ENCODE measurements at regions not wholly inside any gene's neighbourhood (a gene's known extent, or its start where the extent isn't known, plus 50 kb on each side); places are given as distances from the start of the nearest gene placed in this dataset.

DNA sequence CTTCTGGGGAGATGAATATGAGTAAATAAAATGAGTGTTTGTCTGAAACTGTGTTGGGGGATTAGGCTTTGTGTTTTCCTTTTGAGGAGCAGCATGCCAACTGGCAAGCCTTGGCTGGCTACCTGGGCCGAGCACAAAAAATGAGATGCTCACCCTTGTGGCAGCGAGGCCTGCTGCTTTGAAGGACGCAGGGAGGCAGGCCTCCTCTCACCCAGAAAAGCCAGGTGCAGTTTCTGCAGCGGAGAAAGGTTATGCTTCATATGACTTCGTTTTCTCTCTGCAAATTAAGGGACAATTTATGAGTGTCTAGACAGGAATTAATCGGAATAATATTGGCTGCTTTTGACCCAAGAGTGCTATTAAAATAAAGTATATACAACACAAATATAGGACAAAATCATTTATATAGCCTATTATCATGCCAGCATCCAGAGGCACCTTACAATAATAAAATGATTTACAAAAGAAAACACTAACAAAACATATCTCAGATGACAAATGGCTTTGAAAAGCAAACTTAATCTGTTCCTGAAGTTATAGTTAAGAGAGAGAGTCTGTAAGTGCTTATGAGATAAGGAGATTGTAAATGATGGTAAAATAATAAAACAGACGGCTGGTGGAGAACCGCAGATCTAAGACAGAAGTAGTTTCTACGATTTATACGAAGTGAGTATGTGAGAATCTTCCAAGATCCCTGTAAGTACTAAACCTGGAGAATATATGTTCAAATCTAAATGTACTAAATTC lies 682.8 kb upstream of the NR2F2 start:
- H3K27me3 ChIP-seq (ENCODE audit: insufficient read depth, low read length): no peaks in the 10 kb centered on the region
- H3K36me3 ChIP-seq (ENCODE audit: insufficient read depth, low read length): no peaks in the 10 kb centered on the region
- H3K9me3 ChIP-seq (ENCODE audit: low read length): no peaks in the 10 kb centered on the region
- no peak overlapping the region for H3K4me3 ChIP-seq (ENCODE audit: low read length)
- peaks cover 6% of the 10 kb centered on the region for H3K4me1 ChIP-seq (ENCODE audit: insufficient read depth, low read length)
- H2AFZ ChIP-seq (ENCODE audit: low read depth, low read length): no peak overlapping the region

DNA sequence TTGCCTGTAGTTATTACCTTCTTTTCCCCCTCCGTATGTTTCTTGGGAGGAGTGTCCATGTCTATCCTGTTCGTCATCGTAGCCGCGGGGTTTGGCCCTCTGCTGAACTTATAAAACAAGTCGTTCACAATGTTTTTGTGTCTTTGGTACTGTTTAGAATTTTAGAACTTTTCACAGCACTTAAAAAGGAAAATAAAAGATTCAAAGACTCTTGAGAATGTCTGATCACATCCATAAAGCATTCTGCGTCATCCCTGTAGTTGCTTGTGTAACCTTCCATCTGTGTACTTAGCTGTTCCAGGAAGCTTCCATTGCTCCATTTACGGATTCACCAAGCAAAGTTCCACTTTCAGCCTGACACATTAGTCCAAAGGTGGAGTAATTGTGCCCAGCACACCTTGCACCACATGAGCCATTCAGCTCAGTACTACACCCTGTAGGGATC lies 677.1 kb upstream of the NR2F2 start:
- no peak overlapping the region for H2AFZ ChIP-seq (ENCODE audit: low read depth, low read length)
- peaks cover 2% of the 10 kb centered on the region for H3K4me1 ChIP-seq (ENCODE audit: insufficient read depth, low read length)
- H3K27me3 ChIP-seq (ENCODE audit: insufficient read depth, low read length): no peaks in the 10 kb centered on the region
- H3K36me3 ChIP-seq (ENCODE audit: insufficient read depth, low read length): no peaks in the 10 kb centered on the region
- no peaks in the 10 kb centered on the region for H3K9me3 ChIP-seq (ENCODE audit: low read length)
- H3K4me3 ChIP-seq (ENCODE audit: low read length): no peak overlapping the region

DNA sequence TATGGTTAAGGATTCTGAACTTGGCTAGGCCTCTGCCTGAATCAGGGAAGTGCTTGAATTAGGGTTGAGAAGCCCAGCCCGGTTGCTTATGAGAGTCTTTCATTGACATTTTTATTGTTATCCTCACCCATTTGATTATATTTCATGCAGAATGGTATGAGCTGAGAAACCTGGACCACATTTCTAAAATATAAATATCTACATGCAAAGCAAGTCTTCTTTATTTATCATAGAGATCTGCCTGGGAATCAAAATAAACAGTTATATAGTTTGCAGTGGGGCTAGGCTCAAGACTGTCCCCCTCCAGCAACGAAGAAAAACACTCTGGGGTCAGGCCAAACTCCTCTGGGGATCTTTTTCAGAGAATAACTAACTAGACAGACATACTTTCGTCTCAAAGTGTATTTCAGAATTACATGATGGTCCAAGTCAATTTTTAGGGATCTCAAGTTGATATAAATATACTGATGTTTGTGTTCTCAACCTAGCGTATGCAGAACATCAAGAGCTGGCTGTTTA lies 675.4 kb upstream of the NR2F2 start:
- Histone ChIP-seq H2AFZ (ENCODE audit: low read depth, low read length) (no peak overlapping the region), H3K36me3 (ENCODE audit: insufficient read depth, low read length) (no peaks in the 10 kb centered on the region)

DNA sequence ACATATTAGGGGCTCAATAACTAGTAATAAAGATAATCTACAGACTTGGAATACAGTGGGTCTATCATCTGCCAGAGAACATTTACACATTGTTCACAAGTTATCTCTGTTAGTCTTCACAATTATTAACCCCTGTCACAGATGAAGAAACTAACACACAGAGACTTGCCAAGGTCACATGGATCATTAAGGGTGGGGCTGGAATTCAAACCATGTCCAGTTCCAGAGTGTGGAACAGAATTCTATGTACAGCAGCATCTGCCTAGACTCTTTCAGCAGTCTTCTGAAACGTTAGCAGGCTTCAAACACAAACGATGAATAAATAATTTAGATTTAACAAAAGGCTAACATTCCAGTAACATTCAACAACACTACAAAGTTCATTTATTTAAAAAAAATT lies 673.9 kb upstream of the NR2F2 start:
- H3K27me3 ChIP-seq (ENCODE audit: insufficient read depth, low read length): no peaks in the 10 kb centered on the region
- no peaks in the 10 kb centered on the region for H3K36me3 ChIP-seq (ENCODE audit: insufficient read depth, low read length)
- no peak overlapping the region for H2AFZ ChIP-seq (ENCODE audit: low read depth, low read length)
- H3K4me3 ChIP-seq (ENCODE audit: low read length): no peak overlapping the region
- H3K4me1 ChIP-seq (ENCODE audit: insufficient read depth, low read length): no peaks in the 10 kb centered on the region
- H3K9me3 ChIP-seq (ENCODE audit: low read length): no peaks in the 10 kb centered on the region

More for the DNA sequence above, 675.4 kb upstream of the NR2F2 start:
- Histone ChIP-seq H3K4me3 (ENCODE audit: low read length) (no peak overlapping the region), H3K9me3 (ENCODE audit: low read length) (no peaks in the 10 kb centered on the region), H3K27me3 (ENCODE audit: insufficient read depth, low read length) (no peaks in the 10 kb centered on the region), H3K4me1 (ENCODE audit: insufficient read depth, low read length) (no peaks in the 10 kb centered on the region)

DNA sequence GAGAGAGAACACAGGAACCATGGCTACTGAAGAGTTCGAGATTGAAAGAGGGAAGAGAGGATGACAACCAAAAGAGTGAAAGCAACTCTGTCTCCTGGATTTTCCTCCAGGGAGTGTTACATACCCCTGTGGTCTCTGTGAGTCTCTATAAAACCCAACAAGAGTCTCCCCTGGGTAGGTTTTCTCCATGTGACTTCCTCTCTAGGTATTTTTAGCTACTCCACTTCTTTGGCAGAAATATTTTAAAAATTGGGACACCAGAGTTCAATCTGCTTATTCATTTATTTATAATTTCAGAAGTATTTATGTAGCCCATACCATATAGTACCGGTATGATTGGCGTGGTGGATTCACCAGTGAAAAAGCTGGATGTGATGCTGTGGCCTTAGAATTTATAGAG lies 671.7 kb upstream of the NR2F2 start:
- Histone ChIP-seq H2AFZ (ENCODE audit: low read depth, low read length) (no peak overlapping the region), H3K36me3 (ENCODE audit: insufficient read depth, low read length) (no peaks in the 10 kb centered on the region), H3K27me3 (ENCODE audit: insufficient read depth, low read length) (no peaks in the 10 kb centered on the region), H3K9me3 (ENCODE audit: low read length) (no peaks in the 10 kb centered on the region), H3K4me1 (ENCODE audit: insufficient read depth, low read length) (peaks cover 2% of the 10 kb centered on the region), H3K4me3 (ENCODE audit: low read length) (no peak overlapping the region)

DNA sequence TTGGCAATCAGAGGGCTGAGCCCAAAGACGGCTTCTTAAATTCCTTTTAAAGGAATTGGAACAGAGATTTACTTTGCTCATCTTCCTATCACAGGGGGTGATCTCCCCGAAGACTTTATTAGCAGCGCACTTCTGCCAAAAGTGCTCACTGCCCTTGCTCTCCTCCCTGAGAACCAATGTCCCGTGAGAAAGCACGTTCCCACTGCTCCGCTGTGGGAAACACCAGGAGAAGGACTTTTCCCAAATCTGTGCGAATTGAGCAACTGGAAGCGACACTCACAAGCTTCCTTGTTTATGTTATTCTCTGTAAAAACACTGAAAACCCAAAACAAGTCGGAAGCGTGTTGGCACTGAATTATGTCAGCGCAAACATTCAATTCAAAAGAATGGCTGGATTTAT lies 670.8 kb upstream of the NR2F2 start:
- Histone ChIP-seq H3K4me1 (ENCODE audit: insufficient read depth, low read length) (peaks cover 10% of the 10 kb centered on the region), H3K36me3 (ENCODE audit: insufficient read depth, low read length) (no peaks in the 10 kb centered on the region), H2AFZ (ENCODE audit: low read depth, low read length) (no peak overlapping the region), H3K9me3 (ENCODE audit: low read length) (no peaks in the 10 kb centered on the region), H3K4me3 (ENCODE audit: low read length) (no peak overlapping the region), H3K27me3 (ENCODE audit: insufficient read depth, low read length) (no peaks in the 10 kb centered on the region)

DNA sequence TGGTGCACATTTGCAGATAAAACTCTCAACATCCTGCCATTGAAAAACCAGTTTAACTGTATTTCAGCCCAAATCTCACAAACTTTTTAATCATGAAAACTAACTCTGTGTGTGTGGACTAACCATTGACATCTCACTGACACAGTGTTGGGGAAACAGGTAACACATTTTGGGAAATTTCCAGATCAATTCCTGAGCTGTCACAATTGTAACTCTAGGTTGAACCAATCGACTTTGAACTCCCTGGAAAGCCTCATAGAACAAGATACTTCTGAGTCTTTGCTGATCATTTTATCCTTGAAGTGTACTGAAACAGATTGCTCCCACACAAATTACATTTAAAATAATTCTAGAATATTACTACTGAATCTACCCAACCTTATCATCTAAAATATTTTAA lies 667.9 kb upstream of the NR2F2 start:
- H3K9me3 ChIP-seq (ENCODE audit: low read length): no peaks in the 10 kb centered on the region
- no peaks in the 10 kb centered on the region for H3K36me3 ChIP-seq (ENCODE audit: insufficient read depth, low read length)
- H3K4me3 ChIP-seq (ENCODE audit: low read length): no peak overlapping the region
- H3K27me3 ChIP-seq (ENCODE audit: insufficient read depth, low read length): no peaks in the 10 kb centered on the region
- peaks cover 10% of the 10 kb centered on the region for H3K4me1 ChIP-seq (ENCODE audit: insufficient read depth, low read length)
- H2AFZ ChIP-seq (ENCODE audit: low read depth, low read length): no peak overlapping the region

DNA sequence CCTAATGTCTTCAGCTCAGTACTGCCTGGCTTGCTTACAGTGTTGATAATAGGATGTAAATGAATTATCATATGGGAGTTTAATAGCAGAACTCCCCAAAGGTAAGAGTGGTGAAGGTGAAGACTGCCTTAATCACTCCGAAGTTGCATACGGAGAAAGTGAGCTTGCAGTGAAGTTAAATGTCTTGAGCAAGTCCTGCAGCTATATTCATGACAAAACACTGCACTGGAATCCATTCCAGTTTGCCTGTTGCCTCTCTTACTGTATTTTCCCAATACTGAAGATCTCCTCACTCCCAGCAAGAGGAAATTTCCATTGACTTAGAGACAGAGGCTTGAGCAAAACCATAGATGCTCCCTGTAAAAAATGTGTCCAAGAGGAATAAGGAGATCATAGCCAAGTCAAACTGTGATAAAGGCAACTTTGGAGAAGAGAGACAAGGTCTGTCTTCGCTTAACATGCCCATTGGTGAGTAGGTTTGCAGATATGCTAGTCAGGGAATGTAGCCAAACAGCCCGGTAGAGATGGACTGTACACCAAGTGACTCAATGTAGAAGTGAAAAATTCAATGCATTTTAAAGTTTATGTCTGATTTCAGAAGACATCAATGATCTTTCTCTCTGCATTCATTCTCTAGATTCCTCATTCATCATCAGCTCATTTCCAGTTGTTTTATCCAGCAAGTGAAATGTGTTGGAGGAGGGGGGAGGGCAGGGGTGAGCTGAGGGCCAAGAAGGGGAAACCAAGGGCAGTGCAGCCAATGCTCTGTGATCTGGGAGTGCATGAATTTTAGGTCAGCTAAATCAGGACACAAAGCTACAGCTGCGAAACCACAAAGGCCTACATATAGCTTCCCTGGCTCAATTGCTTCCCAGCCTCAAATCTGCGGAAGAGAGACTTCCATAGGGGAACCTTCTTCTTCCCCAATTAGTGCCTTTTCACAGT lies 667.1 kb upstream of the NR2F2 start:
- no peak overlapping the region for H3K4me3 ChIP-seq (ENCODE audit: low read length)
- H2AFZ ChIP-seq (ENCODE audit: low read depth, low read length): no peak overlapping the region
- no peaks in the 10 kb centered on the region for H3K27me3 ChIP-seq (ENCODE audit: insufficient read depth, low read length)
- no peaks in the 10 kb centered on the region for H3K9me3 ChIP-seq (ENCODE audit: low read length)
- peaks cover 16% of the 10 kb centered on the region for H3K4me1 ChIP-seq (ENCODE audit: insufficient read depth, low read length)
- H3K36me3 ChIP-seq (ENCODE audit: insufficient read depth, low read length): no peaks in the 10 kb centered on the region

DNA sequence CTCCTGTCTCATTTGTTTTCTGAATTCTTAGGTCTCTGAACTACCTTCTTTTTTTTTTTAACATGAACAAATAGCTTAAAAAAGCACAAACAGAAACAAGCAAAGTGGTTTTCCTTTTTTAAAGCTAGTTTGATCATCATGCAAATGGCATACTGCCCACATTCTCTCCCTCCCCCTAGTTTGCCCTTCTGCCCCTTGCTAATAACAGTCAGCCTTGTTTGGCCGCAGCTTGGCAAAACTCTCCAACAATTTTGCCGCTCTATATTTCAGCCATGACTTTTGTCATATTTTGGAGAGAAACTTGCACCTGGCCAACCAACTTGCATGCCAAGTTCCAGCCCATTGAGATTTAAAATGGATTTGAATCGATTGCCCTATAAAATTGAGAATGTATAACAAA lies 666.0 kb upstream of the NR2F2 start:
- H3K9me3 ChIP-seq (ENCODE audit: low read length): no peaks in the 10 kb centered on the region
- no peaks in the 10 kb centered on the region for H3K27me3 ChIP-seq (ENCODE audit: insufficient read depth, low read length)
- no peak overlapping the region for H2AFZ ChIP-seq (ENCODE audit: low read depth, low read length)
- H3K4me1 ChIP-seq (ENCODE audit: insufficient read depth, low read length): peaks cover 16% of the 10 kb centered on the region
- no peaks in the 10 kb centered on the region for H3K36me3 ChIP-seq (ENCODE audit: insufficient read depth, low read length)
- H3K4me3 ChIP-seq (ENCODE audit: low read length): no peak overlapping the region

DNA sequence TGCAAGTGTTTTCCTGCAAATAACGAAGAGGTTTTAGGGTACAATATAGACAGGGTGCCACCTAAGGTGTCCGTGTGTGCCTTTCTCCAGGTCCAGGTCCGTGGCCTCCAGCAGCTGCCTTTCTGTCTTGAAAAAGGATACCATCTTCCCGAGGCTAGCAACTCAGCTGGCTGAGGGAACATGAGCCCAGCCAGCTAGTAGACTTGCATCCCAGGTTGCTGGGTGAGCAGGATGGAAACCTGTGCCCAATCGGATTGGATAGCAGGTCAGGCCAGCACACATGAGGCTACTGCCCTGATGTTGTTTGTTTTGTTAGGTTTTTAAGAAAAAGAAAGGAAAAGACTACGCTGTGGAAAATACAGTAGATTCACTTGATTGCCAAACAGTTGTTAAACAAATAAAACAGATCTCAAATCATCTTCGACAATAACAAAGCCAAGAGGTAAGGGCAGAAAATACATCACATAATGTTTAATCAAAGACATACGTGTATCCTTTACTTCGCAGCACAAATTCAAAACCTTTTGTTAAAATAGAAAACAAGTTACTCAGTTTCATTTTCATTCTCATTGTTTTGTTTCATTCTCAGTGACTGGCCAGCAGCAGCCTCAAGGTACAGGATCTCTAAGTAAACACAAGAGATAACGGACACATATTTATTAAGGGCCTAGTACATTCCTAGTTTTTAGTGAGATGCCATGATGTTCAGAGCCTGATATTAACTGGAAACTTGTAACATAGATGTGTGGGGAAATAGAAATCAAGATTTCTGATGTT lies 661.2 kb upstream of the NR2F2 start:
- Histone ChIP-seq H2AFZ (ENCODE audit: low read depth, low read length) (no peak overlapping the region), H3K4me1 (ENCODE audit: insufficient read depth, low read length) (peaks cover 9% of the 10 kb centered on the region), H3K9me3 (ENCODE audit: low read length) (no peaks in the 10 kb centered on the region), H3K4me3 (ENCODE audit: low read length) (no peak overlapping the region), H3K36me3 (ENCODE audit: insufficient read depth, low read length) (no peaks in the 10 kb centered on the region), H3K27me3 (ENCODE audit: insufficient read depth, low read length) (no peaks in the 10 kb centered on the region)

DNA sequence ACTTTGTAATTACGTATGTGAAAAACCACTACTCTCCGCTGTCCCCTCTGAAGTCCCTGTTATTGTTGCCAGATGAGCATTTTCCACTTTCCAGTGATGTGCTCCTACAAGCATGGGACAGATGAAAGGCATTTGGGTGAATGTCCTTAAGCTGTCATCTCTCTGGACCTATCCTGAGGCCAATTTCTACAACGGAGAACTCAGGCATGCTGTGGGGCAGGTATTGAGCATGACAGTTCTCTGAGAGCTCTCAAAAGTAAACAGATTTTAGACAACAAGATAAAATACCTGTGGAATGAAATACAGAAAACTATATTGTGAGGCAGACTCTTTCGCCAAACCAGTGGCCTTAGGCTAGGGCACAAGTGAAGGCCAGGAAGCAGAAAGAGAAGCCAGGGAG lies 656.5 kb upstream of the NR2F2 start:
- Histone ChIP-seq H3K4me3 (ENCODE audit: low read length) (no peak overlapping the region), H3K4me1 (ENCODE audit: insufficient read depth, low read length) (no peaks in the 10 kb centered on the region), H2AFZ (ENCODE audit: low read depth, low read length) (no peak overlapping the region), H3K9me3 (ENCODE audit: low read length) (no peaks in the 10 kb centered on the region), H3K36me3 (ENCODE audit: insufficient read depth, low read length) (no peaks in the 10 kb centered on the region), H3K27me3 (ENCODE audit: insufficient read depth, low read length) (no peaks in the 10 kb centered on the region)

DNA sequence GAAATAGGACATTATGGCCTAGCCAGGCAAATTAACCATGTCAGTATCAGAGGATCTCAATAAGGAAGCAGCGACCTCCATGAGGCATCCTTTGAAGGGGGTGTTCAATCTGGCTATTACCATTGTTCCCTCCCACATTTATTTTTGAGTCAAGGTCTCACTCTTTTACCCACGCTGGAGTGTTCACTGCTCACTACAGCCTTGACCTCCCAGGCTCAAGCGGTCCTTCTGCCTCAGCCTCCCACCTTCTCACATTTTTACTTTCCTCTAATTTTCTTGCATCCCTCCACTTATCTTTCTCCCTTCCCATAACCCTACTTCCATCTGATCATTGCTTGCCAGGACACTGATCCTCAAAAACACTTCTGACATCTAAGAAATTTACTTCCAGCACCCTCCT lies 654.0 kb upstream of the NR2F2 start:
- Histone ChIP-seq H3K4me1 (ENCODE audit: insufficient read depth, low read length) (no peaks in the 10 kb centered on the region), H2AFZ (ENCODE audit: low read depth, low read length) (no peak overlapping the region), H3K27me3 (ENCODE audit: insufficient read depth, low read length) (no peaks in the 10 kb centered on the region)

More for the DNA sequence above, 654.0 kb upstream of the NR2F2 start:
- no peaks in the 10 kb centered on the region for H3K36me3 ChIP-seq (ENCODE audit: insufficient read depth, low read length)
- H3K9me3 ChIP-seq (ENCODE audit: low read length): no peaks in the 10 kb centered on the region
- H3K4me3 ChIP-seq (ENCODE audit: low read length): no peak overlapping the region

Data from neuron (in vitro differentiated cells).